Tibial artery (tissue), 4 donors: ENCODE measurements at regions not wholly inside any gene's neighbourhood (a gene's known extent, or its start where the extent isn't known, plus 50 kb on each side); places are given as distances from the start of the nearest gene placed in this dataset.
"Not testable (repeated sequence)": the region's sequence is repeated elsewhere in the genome, so short reads cannot be mapped to it uniquely, and the experiment has no call there.

ENCODE experiments used
- DNase-seq, 2 donors: peaks; one replicate each; pipeline ENCODE4 v3.0.0-alpha.2; 2019
- H3K27ac ChIP-seq, 2 donors: fragments of 200-600 bp; sonication (generic) in 1 of 2; 1 replicate in 1 of 2; 2 replicates in 1 of 2; pipeline ENCODE4 v1.5.1; 2018 to 2019; ENCODE audit warnings: mild to moderate bottlenecking in 1 of 2
- H3K27me3 ChIP-seq, 2 donors: fragments of 200-600 bp; sonication (generic) in 1 of 2; one replicate each; pipeline versions ENCODE4 v1.5.1 to v1.6.0; 2016 to 2019
- H3K36me3 ChIP-seq, 3 donors: fragments of 200-600 bp; sonication (generic) in 2 of 3; one replicate each; pipeline ENCODE4 v1.5.1; 2016 to 2019; ENCODE audit warnings: mild to moderate bottlenecking in 2 of 3
- H3K4me1 ChIP-seq, 4 donors: fragments of 200-600 bp; sonication (generic) in 2 of 4; 1 replicate in 3 of 4; 2 replicates in 1 of 4; pipeline ENCODE4 v1.5.1; 2016 to 2019
- H3K4me3 ChIP-seq, 2 donors: fragments of 200-600 bp; sonication (generic) in 1 of 2; 1 replicate in 1 of 2; 2 replicates in 1 of 2; pipeline ENCODE4 v1.5.1; 2018 to 2019; ENCODE audit warnings: mild to moderate bottlenecking in 2 of 2
- H3K9me3 ChIP-seq, 3 donors: fragments of 200-600 bp; sonication (generic) in 1 of 3; one replicate each; pipeline ENCODE4 v1.5.1; 2016 to 2019
- CTCF ChIP-seq, 2 experiments: fragments of 200-600 bp in 1 of 2; fragments of 450-650 bp in 1 of 2; IDR thresholded peaks; one replicate each; pipeline ENCODE4 v1.5.1; 2017 to 2019; ENCODE audit warnings: antibody characterized with exemption in 2 of 2, mild to moderate bottlenecking in 1 of 2, moderate library complexity in 1 of 2
- intact Hi-C: fragments of 100-400 bp; cut with DNase I; formaldehyde crosslinking; loops from one replicate; pipeline ENCODE4 v1.15.0; 2023; ENCODE audit warnings: low total_unique reads

GRCh38 chr16:27600381-27600780, 50.4 kb downstream of the KATNIP start:
- no peaks in the 10 kb centered on the region for H3K27me3 ChIP-seq
- no peaks in the 10 kb centered on the region for H3K9me3 ChIP-seq
- no peak overlapping the region for H3K4me3 ChIP-seq
- DNase-seq: no peak
- H3K27ac ChIP-seq: no peak overlapping the region
- no peak for TF ChIP-seq CTCF (IDR thresholded peaks at IDR 0.05)
- intact Hi-C loops: no loop called here
- no peaks in the 10 kb centered on the region for H3K4me1 ChIP-seq
- peaks cover 0 to 6% (median 0%) of the 10 kb centered on the region in 3 donors for H3K36me3 ChIP-seq

- Histone ChIP-seq H3K27me3 (no peaks in the 10 kb centered on the region), H3K36me3 (peaks cover 0 to 6% (median 0%) of the 10 kb centered on the region in 3 donors), H3K4me3 (no peak overlapping the region), H3K27ac (no peak overlapping the region), H3K9me3 (no peaks in the 10 kb centered on the region), H3K4me1 (no peaks in the 10 kb centered on the region)
- TF ChIP-seq CTCF (IDR thresholded peaks at IDR 0.05): no peak
- intact Hi-C loops: no loop called here
- DNase-seq: no peak
Measured at GRCh38 chr16:27602103-27602502, 52.2 kb downstream of the KATNIP start.

GRCh38 chr16:27605500-27606106, 55.7 kb downstream of the KATNIP start:
- H3K9me3 ChIP-seq, H3K27ac ChIP-seq, H3K4me3 ChIP-seq, DNase-seq, intact Hi-C loops, H3K27me3 ChIP-seq, H3K4me1 ChIP-seq, H3K36me3 ChIP-seq: not testable (repeated sequence)
- peak; percentile 42 to 56 for TF ChIP-seq CTCF (IDR thresholded peaks at IDR 0.05)

- Histone ChIP-seq H3K9me3 (no peaks in the 10 kb centered on the region), H3K4me1 (no peaks in the 10 kb centered on the region), H3K27ac (no peak overlapping the region), H3K27me3 (no peaks in the 10 kb centered on the region), H3K4me3 (no peak overlapping the region), H3K36me3 (no peaks in the 10 kb centered on the region)
- DNase-seq: no peak
- intact Hi-C loops: no loop called here
- no peak for TF ChIP-seq CTCF (IDR thresholded peaks at IDR 0.05)
Measured at GRCh38 chr16:27611340-27611739, 61.4 kb downstream of the KATNIP start.

GRCh38 chr16:27613238-27613791, 63.4 kb downstream of the KATNIP start:
- Histone ChIP-seq H3K27ac (no peak overlapping the region), H3K9me3 (no peaks in the 10 kb centered on the region), H3K27me3 (no peaks in the 10 kb centered on the region), H3K4me1 (no peaks in the 10 kb centered on the region), H3K36me3 (peaks cover 0 to 10% (median 3%) of the 10 kb centered on the region in 3 donors), H3K4me3 (no peak overlapping the region)
- intact Hi-C loops: no loop called here
- TF ChIP-seq CTCF (IDR thresholded peaks at IDR 0.05): no peak
- DNase-seq: no peak
